ENCODE measurements at regions not wholly inside any gene's neighbourhood (a gene's known extent, or its start where the extent isn't known, plus 50 kb on each side); places are given as distances from the start of the nearest gene placed in this dataset.

DNA sequence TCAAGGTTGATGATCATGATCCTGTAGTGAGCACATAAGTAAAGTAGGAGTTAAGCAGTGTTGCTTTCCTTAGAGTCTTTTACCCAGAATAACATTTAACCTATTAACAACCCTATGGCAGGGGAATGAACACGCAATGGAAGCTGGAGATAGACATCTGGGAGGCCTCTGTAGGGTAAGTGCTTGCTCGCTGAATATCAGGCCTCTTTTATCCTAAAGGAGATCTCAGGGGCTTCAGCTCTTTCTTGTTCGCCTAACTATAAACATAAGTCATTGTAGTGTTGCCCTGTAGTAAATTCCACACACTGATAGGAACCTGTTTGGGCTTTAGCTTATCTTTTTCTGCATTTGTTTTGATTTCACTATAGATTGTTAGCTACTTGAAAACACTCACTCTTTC, 174.4 kb upstream of the TCF4 start:
- TF ChIP-seq, protein P1, sequence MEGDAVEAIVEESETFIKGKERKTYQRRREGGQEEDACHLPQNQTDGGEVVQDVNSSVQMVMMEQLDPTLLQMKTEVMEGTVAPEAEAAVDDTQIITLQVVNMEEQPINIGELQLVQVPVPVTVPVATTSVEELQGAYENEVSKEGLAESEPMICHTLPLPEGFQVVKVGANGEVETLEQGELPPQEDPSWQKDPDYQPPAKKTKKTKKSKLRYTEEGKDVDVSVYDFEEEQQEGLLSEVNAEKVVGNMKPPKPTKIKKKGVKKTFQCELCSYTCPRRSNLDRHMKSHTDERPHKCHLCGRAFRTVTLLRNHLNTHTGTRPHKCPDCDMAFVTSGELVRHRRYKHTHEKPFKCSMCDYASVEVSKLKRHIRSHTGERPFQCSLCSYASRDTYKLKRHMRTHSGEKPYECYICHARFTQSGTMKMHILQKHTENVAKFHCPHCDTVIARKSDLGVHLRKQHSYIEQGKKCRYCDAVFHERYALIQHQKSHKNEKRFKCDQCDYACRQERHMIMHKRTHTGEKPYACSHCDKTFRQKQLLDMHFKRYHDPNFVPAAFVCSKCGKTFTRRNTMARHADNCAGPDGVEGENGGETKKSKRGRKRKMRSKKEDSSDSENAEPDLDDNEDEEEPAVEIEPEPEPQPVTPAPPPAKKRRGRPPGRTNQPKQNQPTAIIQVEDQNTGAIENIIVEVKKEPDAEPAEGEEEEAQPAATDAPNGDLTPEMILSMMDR (IDR thresholded peaks at IDR 0.05): no peak
- TF ChIP-seq POLR2A (IDR thresholded peaks at IDR 0.05; ENCODE audit: low read depth): no peak
